T-helper 1 cell treated with Interleukin-12 subunit alpha and Interleukin-12 subunit beta and Interleukin-4 antibody, amounts not matched to agents 30 μg/mL and 1 μg/mL, for 36 hours (primary cell): ENCODE measurements at regions not wholly inside any gene's neighbourhood (a gene's known extent, or its start where the extent isn't known, plus 50 kb on each side); places are given as distances from the start of the nearest gene placed in this dataset.

Experiments
- H3K27ac Mint-ChIP-seq: one replicate; pipeline ENCODE4 v1.8.0; 2021; ENCODE audit warnings: mild to moderate bottlenecking, mixed read lengths
- H3K27me3 Mint-ChIP-seq: one replicate; pipeline ENCODE4 v1.8.0; 2021; ENCODE audit warnings: low read depth, mixed read lengths
- H3K36me3 Mint-ChIP-seq: one replicate; pipeline ENCODE4 v1.8.0; 2021; ENCODE audit warnings: low read depth, mixed read lengths
- H3K4me1 Mint-ChIP-seq: one replicate; pipeline ENCODE4 v1.8.0; 2021; ENCODE audit warnings: low read depth, mixed read lengths
- H3K4me3 Mint-ChIP-seq: one replicate; pipeline ENCODE4 v1.8.0; 2021; ENCODE audit warnings: mild to moderate bottlenecking, moderate library complexity, mixed read lengths
- H3K9me3 Mint-ChIP-seq: one replicate; pipeline ENCODE4 v1.8.0; 2021; ENCODE audit warnings: mixed read lengths

- H3K27me3 Mint-ChIP-seq: no peaks in the 10 kb centered on the region
- H3K27ac Mint-ChIP-seq: no peak overlapping the region
- no peaks in the 10 kb centered on the region for H3K36me3 Mint-ChIP-seq
- H3K4me3 Mint-ChIP-seq: no peak overlapping the region
- no peaks in the 10 kb centered on the region for H3K9me3 Mint-ChIP-seq
- H3K4me1 Mint-ChIP-seq: peaks cover 15% of the 10 kb centered on the region
Observed at GRCh38 chr2:12424219-12424618, 292.5 kb upstream of the TRIB2 start.

- Mint-ChIP-seq H3K36me3 (no peaks in the 10 kb centered on the region), H3K27ac (no peak overlapping the region), H3K27me3 (no peaks in the 10 kb centered on the region), H3K4me1 (peaks cover 13% of the 10 kb centered on the region), H3K4me3 (no peak overlapping the region), H3K9me3 (no peaks in the 10 kb centered on the region)
Observed at GRCh38 chr2:12424809-12425208, 291.9 kb upstream of the TRIB2 start.

- Mint-ChIP-seq H3K27me3 (no peaks in the 10 kb centered on the region), H3K9me3 (no peaks in the 10 kb centered on the region), H3K27ac (no peak overlapping the region), H3K4me1 (peaks cover 22% of the 10 kb centered on the region), H3K4me3 (no peak overlapping the region), H3K36me3 (peaks cover 1% of the 10 kb centered on the region)
Observed at GRCh38 chr2:12428324-12428723, 288.4 kb upstream of the TRIB2 start.

GRCh38 chr2:12428786-12429185 lies 287.9 kb upstream of the TRIB2 start:
- Mint-ChIP-seq H3K4me3 (no peak overlapping the region), H3K4me1 (peaks cover 25% of the 10 kb centered on the region), H3K9me3 (no peaks in the 10 kb centered on the region), H3K27me3 (no peaks in the 10 kb centered on the region), H3K36me3 (peaks cover 1% of the 10 kb centered on the region), H3K27ac (no peak overlapping the region)

- Mint-ChIP-seq H3K9me3 (no peaks in the 10 kb centered on the region), H3K4me3 (peak overlapping the region; percentile 59), H3K27ac (peak overlapping the region; percentile 62), H3K27me3 (no peaks in the 10 kb centered on the region), H3K4me1 (peaks cover 29% of the 10 kb centered on the region), H3K36me3 (peaks cover 1% of the 10 kb centered on the region)
Observed at GRCh38 chr2:12429779-12430406, 286.8 kb upstream of the TRIB2 start.

GRCh38 chr2:12430407-12431133 lies 286.2 kb upstream of the TRIB2 start:
- peaks cover 1% of the 10 kb centered on the region for H3K36me3 Mint-ChIP-seq
- peak overlapping the region; percentile 62 for H3K27ac Mint-ChIP-seq
- H3K4me3 Mint-ChIP-seq: peak overlapping the region; percentile 59
- no peaks in the 10 kb centered on the region for H3K27me3 Mint-ChIP-seq
- no peaks in the 10 kb centered on the region for H3K9me3 Mint-ChIP-seq
- peaks cover 29% of the 10 kb centered on the region for H3K4me1 Mint-ChIP-seq

GRCh38 chr2:12432985-12433625 lies 283.6 kb upstream of the TRIB2 start:
- Mint-ChIP-seq H3K36me3 (peaks cover 1% of the 10 kb centered on the region), H3K27me3 (no peaks in the 10 kb centered on the region), H3K4me1 (peaks cover 32% of the 10 kb centered on the region), H3K27ac (no peak overlapping the region), H3K9me3 (no peaks in the 10 kb centered on the region), H3K4me3 (no peak overlapping the region)

GRCh38 chr2:12433626-12433990 lies 283.1 kb upstream of the TRIB2 start:
- H3K36me3 Mint-ChIP-seq: peaks cover 1% of the 10 kb centered on the region
- no peak overlapping the region for H3K4me3 Mint-ChIP-seq
- H3K27me3 Mint-ChIP-seq: no peaks in the 10 kb centered on the region
- no peaks in the 10 kb centered on the region for H3K9me3 Mint-ChIP-seq
- H3K4me1 Mint-ChIP-seq: peaks cover 32% of the 10 kb centered on the region
- H3K27ac Mint-ChIP-seq: no peak overlapping the region

- H3K4me1 Mint-ChIP-seq: peaks cover 27% of the 10 kb centered on the region
- H3K27ac Mint-ChIP-seq: no peak overlapping the region
- H3K4me3 Mint-ChIP-seq: no peak overlapping the region
- H3K36me3 Mint-ChIP-seq: peaks cover 1% of the 10 kb centered on the region
- H3K27me3 Mint-ChIP-seq: no peaks in the 10 kb centered on the region
- H3K9me3 Mint-ChIP-seq: no peaks in the 10 kb centered on the region
Observed at GRCh38 chr2:12434630-12435098, 282.1 kb upstream of the TRIB2 start.

GRCh38 chr2:12435430-12436222 lies 281.1 kb upstream of the TRIB2 start:
- Mint-ChIP-seq H3K36me3 (peaks cover 1% of the 10 kb centered on the region), H3K9me3 (no peaks in the 10 kb centered on the region), H3K4me1 (peaks cover 20% of the 10 kb centered on the region), H3K27me3 (no peaks in the 10 kb centered on the region), H3K4me3 (no peak overlapping the region), H3K27ac (no peak overlapping the region)

- Mint-ChIP-seq H3K4me3 (no peak overlapping the region), H3K36me3 (no peaks in the 10 kb centered on the region), H3K4me1 (peaks cover 16% of the 10 kb centered on the region), H3K27ac (no peak overlapping the region), H3K9me3 (no peaks in the 10 kb centered on the region), H3K27me3 (no peaks in the 10 kb centered on the region)
Observed at GRCh38 chr2:12436483-12436882, 280.3 kb upstream of the TRIB2 start.

- H3K4me1 Mint-ChIP-seq: peaks cover 16% of the 10 kb centered on the region
- no peaks in the 10 kb centered on the region for H3K27me3 Mint-ChIP-seq
- no peaks in the 10 kb centered on the region for H3K36me3 Mint-ChIP-seq
- H3K27ac Mint-ChIP-seq: no peak overlapping the region
- H3K4me3 Mint-ChIP-seq: no peak overlapping the region
- H3K9me3 Mint-ChIP-seq: no peaks in the 10 kb centered on the region
Observed at GRCh38 chr2:12436935-12437561, 279.7 kb upstream of the TRIB2 start.

GRCh38 chr2:12440731-12441130 lies 276.0 kb upstream of the TRIB2 start:
- no peaks in the 10 kb centered on the region for H3K9me3 Mint-ChIP-seq
- peaks cover 16% of the 10 kb centered on the region for H3K4me1 Mint-ChIP-seq
- H3K27me3 Mint-ChIP-seq: no peaks in the 10 kb centered on the region
- H3K27ac Mint-ChIP-seq: no peak overlapping the region
- H3K4me3 Mint-ChIP-seq: no peak overlapping the region
- H3K36me3 Mint-ChIP-seq: peaks cover 3% of the 10 kb centered on the region
